ENCODE measurements at regions not wholly inside any gene's neighbourhood (a gene's known extent, or its start where the extent isn't known, plus 50 kb on each side); places are given as distances from the start of the nearest gene placed in this dataset.

GRCh38 chr18:22624176-22624575 lies 206.5 kb upstream of the CTAGE1 start:
- DNase-seq: no peak

GRCh38 chr18:22625406-22625805 lies 207.7 kb upstream of the CTAGE1 start:
- DNase-seq: no peak

- no peak for DNase-seq
Observed at GRCh38 chr18:22626771-22627170, 209.1 kb upstream of the CTAGE1 start.

- no peak for DNase-seq
Observed at GRCh38 chr18:22627506-22627905, 209.8 kb upstream of the CTAGE1 start.

- no peak for DNase-seq
Observed at GRCh38 chr18:22628795-22629510, 211.2 kb upstream of the CTAGE1 start.

- no peak for DNase-seq
Observed at GRCh38 chr18:22630980-22631379, 213.3 kb upstream of the CTAGE1 start.

GRCh38 chr18:22632191-22632590 lies 214.5 kb upstream of the CTAGE1 start:
- DNase-seq: no peak

- DNase-seq: no peak
Observed at GRCh38 chr18:22634464-22634863, 216.7 kb upstream of the CTAGE1 start.

- no peak for DNase-seq
Observed at GRCh38 chr18:22637787-22638186, 220.1 kb upstream of the CTAGE1 start.

GRCh38 chr18:22639026-22639463 lies 221.3 kb upstream of the CTAGE1 start:
- no peak for DNase-seq

- peak; percentile 19 to 31 for DNase-seq
Observed at GRCh38 chr18:22639561-22639960, 221.8 kb upstream of the CTAGE1 start.

GRCh38 chr18:22640281-22640842 lies 222.6 kb upstream of the CTAGE1 start:
- DNase-seq: no peak

GRCh38 chr18:22641958-22642357 lies 224.2 kb upstream of the CTAGE1 start:
- peak; percentile 51 to 61 for DNase-seq

GRCh38 chr18:22643731-22644130 lies 226.0 kb upstream of the CTAGE1 start:
- DNase-seq: no peak

- no peak for DNase-seq
Observed at GRCh38 chr18:22650247-22650646, 232.5 kb upstream of the CTAGE1 start.

- DNase-seq: no peak
Observed at GRCh38 chr18:22657619-22658018, 239.9 kb upstream of the CTAGE1 start.

- DNase-seq: no peak
Observed at GRCh38 chr18:22658318-22658717, 240.6 kb upstream of the CTAGE1 start.

- no peak for DNase-seq
Observed at GRCh38 chr18:22663378-22663777, 245.7 kb upstream of the CTAGE1 start.

- DNase-seq: no peak
Observed at GRCh38 chr18:22666411-22666940, 248.8 kb upstream of the CTAGE1 start.

- no peak for DNase-seq
Observed at GRCh38 chr18:22667156-22667555, 249.4 kb upstream of the CTAGE1 start.

GRCh38 chr18:22667616-22668422 lies 250.1 kb upstream of the CTAGE1 start:
- DNase-seq: no peak

GRCh38 chr18:22668496-22668895 lies 250.8 kb upstream of the CTAGE1 start:
- DNase-seq: no peak

GRCh38 chr18:22670914-22671313 lies 253.2 kb upstream of the CTAGE1 start:
- no peak for DNase-seq

Measured in right lung (tissue), 2 donors.